ENCODE measurements at regions not wholly inside any gene's neighbourhood (a gene's known extent, or its start where the extent isn't known, plus 50 kb on each side); places are given as distances from the start of the nearest gene placed in this dataset.
"Not testable (repeated sequence)": the region's sequence is repeated elsewhere in the genome, so short reads cannot be mapped to it uniquely, and the experiment has no call there.

DNA sequence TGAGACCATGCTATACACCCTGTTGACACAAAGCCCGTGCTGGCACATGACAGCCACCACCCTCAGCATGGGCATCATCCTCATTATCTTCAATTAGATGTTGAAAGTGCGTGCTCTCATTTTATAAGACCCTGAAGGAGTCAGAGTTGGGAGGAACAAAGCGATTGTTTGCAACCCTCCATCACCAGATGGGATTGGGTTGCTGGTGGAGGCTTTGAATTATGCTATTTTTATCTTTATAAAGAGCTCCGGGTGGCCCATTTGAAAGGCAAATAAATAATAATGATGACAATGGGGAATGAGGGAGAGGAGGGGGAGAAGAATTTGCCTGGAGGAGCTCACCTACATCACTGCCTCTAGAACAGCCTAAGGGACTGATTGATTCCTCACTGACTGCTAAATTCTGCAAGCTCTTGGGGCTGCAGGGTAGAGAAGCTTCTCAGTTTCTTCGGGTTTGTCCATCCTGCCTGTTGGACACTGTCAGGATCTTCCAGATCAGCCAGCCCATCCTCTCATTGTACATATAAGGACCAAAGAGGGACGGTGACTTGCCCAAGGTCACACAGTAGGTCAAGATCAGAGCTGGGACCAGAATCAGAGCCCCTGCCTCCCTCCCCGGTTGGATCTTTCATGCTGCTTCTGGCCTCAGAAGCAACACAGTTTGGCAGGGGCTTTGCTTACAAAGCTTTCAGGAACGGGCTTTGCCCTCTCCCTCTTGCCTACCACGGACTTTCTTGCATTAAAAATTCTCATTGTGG, 130.9 kb upstream of the ZBTB40 start:
- DNase-seq = peak; percentile 11 to 98 (median 84)

DNA sequence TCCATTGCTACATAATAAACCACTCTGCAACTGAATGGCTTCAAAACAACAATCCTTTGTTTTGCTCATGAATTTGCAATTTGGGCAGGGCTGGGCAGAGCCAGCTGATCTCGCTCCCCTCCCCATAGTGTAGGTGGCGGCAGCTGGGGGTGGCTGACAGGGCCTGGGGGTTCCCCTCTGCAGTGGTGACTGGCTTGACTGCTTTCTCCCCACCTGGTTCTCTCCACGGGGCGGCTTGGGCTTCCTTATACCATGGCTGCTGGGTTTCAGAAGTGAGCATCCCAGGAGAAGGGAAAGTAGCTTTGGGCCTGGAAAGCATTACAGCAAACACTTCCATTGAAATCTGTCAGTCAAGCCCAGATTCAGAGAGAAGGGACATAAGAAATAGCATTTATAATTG, 129.7 kb upstream of the ZBTB40 start:
- peak in 1 of 3 experiments; percentile 21 for DNase-seq

DNA sequence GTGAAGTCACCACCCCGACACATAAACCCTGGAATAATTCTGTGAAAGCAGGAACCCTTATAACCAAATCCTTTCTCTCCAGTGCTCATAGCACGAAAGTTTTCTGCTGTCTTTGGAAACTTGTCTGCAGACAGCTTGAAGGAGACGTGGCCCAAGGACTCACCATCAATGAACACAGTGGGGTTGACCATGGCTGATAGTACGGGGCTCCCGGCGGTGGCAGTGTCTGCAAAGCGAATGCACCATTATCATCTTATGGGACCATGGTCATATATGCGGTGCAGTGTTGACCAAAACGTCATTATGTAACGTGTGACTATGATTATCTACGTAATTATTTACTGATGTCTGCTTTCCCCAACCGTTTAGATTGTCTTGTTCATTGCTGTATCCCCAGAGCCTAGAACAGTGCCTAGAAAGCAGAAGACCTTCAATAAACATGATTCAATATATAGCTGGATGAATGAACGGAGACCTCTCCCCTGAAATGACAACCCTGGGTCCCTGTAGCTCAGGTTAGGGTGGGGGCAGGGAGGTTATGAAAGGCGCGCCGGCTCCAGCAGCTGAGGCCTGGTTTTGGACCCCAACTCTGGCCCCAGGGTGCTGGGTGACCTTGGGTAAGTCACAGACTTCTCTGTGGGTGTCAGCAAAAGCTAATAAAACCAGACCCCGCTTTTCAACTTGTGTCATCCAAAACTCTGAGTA, 128.4 kb upstream of the ZBTB40 start:
- no peak for DNase-seq

DNA sequence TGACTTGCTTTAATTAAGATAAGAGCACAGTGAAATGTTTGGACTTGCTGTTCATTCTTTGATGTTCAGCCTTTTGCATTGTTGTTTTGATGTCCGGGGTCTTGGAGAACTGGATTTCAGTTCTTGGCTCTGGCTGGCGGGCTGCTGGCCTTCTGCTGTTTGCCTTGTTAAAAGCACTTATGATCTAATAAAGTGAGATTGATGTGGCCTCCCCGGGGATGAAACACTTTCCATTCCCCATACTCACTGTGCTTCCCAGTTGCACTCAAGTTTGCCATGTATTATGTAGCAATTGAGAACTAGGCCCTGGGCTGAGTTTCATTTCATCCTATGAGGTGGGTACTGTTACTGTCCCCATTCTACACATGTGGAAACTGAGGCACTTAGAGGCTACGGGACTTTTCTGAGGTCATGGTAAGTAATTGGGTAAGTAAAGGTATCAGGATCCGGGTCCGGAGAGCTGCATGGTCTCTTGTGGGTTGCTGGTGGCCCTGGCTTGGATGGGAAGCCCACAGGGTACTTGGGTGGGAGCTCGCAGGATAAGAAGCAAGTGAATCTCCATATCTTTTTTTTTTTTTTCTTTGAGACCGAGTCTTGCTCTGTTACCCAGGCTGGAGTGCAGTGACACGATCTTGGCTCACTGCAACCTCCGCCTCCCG, 127.7 kb upstream of the ZBTB40 start:
- DNase-seq = peak in 2 of 3 experiments; percentile 51 to 62

DNA sequence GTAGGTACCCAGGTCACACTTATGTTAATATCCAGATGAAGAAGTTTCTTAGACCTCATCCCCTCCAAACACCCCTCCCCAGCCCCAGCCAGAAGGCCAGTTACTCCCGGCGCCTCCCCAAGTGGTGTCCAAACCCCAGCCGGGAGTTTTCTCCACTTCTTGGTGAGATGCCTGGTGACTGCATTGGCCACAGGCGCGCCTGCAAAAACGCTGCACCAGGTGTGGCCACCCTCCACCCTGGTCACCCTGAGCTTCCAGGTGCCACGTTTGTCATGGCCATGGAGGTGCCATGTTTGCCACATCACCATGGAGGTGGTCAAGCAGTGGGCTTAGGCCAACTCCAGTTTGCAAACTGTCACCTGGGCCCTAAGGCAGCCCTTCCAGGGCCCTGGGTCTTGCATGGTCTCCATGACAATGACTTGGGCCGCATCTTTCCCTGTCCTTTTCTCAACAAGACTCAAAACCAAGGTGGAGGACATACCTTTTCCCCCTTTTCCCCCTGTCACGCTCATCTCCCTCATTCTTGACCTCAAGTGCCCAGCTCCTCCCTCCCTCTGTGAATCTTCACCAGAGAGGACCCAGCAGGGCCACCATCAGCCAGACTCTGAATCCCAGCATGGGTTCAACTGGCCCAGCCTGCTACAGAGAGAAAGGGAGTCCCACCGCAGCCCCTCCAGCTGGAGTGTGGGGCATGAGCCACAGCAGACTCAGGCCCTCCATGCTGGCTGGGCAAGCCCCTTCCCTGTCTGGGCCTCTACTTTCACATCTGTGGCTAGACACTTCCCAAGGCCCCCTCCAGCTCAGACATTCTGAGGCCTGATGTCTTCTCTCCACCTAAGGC, 125.9 kb upstream of the ZBTB40 start:
- DNase-seq = no peak

DNA sequence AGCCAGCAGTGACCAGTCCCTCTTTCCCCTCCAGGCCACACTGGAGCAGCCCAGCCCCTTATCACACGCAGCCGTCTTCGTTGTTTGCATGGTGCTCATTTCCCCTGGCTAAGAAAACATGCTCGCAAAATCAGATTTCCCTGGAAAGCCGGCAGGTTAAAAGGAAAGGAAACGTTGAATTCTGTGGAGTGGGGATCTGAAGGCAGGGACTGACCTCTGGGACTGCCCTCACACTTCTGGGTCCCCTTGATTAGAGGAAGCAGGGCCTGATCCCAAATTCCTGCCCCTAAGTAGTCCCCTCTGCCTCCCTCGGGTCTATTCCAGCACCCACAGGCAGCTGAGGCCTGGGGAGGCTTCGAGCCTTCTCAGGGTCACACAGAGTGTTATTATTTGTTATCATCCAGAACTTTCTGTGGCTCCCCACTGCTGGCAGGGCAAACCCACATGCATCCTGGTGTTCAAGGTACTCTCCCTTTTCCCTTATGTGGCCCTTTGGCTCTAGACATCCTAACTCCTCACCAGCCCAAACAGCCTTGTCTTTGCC, 125.2 kb upstream of the ZBTB40 start:
- DNase-seq = no peak

DNA sequence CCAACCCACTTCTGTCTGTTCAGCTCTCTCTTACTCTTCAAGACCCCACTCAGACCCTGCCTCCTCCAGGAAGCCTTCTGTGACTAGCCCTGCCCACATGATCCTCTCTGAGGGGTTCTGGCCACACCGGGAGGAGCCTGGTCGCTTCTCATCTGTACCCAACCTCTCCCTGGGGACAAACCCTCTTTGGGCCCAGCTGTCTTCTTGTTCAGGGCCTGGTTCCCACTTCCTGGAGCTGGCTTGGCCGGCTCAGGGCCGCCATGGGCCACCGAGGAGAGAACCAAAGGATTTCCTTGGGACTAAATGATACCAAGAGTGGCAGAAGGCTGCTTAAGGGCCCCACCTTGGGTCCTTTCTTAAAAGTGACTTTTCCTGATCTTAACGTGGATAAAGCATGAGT, 124.7 kb upstream of the ZBTB40 start:
- DNase-seq = no peak

DNA sequence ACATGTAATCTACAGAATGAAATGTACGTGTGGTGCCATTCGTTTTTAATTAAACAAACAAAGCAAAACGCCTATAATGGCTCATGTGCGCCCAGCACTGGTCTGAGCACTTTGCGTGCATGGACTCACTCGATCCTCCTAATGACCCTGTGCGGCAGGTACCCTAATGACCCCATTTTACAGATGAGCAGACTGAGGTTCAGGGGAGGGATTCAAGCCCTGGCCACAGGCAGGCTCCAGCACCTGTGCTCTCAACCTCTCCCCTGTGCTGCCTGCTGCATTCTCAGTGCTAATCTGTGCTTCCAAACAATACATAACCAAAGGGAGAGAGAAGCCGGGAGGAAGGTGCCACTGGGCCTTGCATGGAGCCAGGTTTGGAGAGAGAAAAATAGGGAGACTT, 124.2 kb upstream of the ZBTB40 start:
- DNase-seq = no peak

DNA sequence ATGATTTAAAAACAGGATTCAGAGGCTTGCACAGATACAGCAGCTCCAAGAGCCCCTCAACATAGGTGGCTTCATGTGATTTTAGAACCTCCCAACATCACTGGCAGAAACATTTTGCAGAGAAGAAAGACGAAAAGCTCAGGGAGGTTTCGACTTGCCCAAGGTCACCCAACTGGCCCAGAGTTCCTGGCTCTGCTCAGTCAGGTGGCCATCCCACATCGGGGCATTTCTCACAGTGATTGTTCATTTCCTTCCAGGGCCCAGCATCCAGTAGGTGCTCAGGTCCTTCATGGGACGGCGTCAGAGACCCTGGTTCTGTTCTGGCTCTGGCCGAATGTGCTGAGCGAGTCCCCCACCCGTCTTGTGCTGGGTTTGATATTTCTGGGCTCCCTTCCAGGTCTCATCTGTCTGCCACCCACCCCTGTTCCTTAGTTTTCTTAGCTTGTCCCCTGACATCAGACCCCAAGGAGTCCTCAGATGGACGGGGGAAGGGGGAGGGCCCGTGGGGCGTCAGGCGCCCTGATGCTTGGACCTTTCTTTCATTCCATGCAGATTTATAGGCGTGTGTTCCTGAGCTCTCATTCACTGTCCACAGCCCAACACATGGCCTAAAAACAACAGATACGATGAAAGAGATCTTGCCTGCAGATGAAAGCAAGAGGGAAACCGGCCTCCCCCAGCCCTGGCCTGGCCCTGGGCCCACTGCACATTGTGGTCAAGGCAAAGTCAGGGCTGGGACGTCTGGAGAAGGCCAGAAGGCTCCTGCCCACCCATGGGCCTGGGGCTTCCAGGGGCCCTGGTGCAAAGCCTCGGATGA, 123.1 kb upstream of the ZBTB40 start:
- no peak for DNase-seq

DNA sequence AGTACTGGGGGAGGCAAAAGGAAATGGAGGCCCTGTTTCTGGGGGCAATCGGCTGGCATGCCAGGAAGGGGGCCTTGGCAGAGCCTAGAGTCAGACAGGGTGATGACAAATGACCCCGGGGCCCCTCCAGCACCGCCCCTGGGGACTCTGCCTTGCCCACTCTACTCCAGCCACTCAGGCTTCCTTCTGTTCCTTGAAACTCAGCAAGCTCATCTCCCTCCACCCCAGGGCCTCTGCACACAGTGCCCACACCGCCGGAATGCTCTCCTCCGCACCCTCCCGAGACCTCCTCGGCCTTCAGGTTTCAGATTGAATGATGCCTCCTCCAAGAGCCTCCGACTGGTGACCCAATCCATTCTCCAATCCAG, 122.5 kb upstream of the ZBTB40 start:
- no peak for DNase-seq

DNA sequence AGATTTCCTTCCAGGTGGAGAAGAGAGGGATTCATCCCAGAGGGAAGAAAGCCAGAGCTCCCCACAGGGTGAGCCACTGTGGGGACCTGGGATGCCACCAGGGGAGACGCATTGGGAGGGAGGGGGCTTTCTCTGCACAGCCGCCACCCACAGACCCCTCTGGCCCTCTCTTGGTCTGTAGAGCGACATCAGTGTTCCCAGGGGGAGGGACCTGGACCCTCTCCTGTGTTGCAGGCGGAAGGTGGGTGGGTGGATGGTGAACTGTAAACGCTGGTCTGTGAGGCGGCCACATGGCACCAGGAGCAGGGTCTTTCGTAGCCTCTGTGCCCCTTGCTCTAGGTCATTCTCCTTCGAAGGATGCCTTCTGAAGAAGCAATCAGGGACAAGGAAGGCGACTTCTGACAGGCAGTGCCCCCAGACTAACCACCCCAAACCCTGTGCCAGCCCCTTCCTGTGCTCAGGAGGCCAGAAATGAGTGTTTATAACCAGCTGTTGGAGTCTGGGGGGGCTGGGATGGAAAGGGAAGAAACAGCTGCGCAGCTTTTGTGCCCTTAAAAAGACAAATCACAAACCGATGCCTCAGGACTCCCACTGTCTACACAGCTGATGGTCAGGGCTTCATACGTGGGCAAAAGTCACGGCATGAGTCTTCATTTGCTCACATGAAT, 121.4 kb upstream of the ZBTB40 start:
- no peak for DNase-seq

DNA sequence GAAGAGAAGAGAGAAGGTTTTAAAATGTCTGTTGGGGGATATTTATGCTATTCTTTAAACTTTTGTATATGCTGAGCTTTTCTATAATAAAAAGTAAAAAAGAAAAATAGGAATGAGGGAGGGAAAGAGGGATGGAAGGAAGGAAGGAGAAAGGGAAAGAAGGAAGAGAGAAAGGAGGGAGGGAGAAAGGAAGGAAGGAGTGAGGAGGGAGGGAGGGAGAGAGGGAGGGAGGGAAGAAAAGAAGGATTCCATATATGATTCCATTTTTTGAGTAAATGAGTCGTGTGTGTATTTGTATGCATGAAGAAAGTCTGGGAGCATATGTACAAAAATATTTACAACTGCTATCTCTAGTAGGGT, 120.9 kb upstream of the ZBTB40 start:
- no peak for DNase-seq

DNA sequence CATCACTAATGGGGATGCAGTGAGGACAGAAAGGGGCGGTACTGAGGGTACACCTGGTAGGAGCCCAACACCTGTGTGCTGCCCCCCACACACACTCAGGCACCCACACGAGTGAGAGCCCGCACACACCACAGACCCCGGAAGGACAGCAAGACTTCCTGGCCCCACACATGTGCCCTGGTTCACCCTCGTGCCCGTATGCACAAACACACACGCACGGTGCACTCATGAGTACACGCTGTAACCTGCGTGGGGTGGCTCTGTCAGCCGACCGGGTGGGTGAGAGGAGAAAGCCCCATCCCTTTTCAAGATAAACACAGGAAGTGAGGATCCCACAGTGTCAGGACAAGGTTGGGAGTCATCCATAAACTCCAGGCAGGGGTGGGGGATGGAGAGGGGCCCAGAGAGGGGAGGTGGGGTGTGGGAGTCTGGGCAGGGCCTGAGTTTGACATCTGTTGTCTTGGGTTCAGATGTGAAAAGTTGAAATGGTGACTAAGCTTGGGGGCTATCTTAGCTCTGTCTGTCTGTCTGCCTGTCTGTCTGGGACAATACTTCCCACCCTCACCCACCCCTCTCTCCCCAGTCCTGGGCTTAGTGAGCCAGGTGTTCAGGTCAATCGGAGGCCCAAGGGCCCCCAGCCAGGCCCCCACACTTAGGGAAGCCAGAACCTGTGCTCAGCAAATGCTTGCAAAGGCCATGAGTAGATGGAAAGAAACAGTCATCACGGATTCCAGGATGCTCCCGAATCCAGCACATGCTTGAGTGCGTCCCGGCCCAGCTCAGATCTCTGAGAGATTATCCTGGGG, 119.8 kb upstream of the ZBTB40 start:
- DNase-seq = no peak

DNA sequence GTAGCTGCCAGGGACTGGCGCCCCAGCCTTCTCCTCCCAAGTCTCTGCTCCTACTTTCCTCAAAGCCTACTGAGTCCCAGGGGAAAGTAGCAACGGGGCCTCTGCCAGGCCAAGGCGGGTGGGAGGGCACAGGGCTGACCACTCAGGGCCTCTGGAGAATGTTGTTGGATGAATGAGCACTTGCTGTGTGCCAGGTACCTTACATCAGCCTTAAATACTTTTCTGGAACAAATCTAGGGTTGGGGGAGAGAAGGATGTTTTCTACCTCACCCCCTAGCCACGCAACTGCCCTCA, 119.3 kb upstream of the ZBTB40 start:
- DNase-seq = no peak

DNA sequence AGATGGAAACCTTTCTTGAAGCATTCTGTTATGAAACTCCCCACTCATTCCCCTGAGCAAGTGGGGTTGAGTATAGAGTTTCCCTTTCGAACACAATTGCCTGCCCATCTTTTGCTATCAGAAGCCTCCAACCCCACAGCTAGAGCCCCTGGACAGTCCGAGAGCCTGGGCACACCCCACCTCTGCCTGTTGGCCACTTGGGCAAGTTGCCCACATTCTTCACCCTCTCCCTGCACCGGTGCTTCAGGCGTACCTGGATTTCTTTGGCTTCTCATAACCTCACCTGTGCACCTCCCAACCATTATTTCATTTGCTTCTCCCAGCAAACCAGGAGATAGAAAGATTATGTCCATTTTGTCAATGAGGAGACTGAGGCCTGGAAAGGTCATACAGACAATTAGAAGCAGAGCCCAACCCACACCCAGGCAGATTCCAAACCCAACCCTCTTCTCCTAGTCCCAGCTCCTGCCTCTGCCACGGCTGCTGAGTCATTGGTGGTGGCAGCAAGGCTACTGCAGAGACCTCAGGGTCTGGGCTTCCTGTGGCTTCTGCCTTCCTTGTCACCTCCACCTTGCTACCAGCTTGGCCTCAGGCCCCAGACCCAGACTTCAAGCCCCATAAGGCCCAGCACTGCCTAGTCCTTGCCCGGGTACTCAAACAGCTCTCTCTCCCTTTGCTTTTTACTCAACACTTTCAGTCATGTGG, 118.7 kb upstream of the ZBTB40 start:
- DNase-seq = no peak

DNA sequence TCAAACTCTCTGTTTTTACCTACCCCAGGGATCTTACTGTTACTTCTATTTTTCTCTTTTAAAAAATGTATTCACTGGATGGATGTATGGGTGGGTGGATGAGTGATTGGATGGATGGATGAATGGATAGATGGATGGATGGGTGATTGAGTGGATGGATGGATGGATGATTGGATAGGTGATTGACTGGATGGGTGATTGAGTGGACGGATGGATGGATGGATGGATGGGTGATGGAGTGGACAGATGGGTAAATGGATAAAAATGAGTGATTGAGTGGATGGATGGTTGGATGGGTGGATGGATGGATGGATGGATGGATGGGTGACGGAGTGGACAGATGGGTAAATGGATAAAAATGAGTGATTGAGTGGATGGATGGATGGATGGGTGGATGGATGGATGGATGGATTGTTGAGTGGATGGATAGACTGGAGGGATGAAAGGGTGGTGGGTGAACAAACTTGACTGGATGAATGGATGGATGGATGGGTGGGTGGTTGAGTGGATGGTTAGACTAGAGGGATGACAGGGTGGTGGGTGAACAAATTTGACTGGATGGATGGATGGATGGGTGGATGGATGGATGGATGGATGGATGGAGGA, 118.0 kb upstream of the ZBTB40 start:
- DNase-seq = no peak

DNA sequence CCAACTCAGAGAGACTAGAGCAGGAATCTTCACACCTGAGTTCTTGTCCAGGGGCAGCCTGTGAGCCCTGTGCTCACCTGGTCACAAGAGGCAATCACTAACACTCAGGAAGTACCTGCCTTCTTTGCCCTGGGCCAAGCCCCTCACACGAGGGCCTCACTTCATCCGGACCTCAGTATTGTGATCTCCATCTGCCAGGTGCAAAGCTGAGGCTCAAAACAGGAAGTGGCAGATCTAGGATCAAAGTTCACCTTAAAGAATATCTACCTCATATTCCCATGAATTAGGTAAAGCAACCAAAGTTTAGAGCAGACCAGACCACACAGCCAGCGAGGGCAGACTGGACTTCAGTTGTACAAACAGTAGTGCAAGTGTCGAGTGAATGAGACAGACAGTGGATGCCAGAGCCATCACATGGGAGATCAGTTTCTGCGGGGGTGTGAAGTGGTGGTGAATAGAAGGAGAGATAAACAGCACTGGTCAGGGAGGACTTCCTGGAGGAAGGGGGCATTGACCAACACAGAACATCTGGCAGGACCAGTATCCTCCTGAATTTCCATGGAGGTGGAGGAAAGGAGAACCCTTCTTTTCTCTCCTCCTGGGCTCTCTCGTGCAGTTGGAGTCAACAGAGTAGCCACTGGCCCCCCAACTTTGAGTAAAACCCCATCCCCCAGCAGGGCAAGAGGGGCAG, 116.6 kb upstream of the ZBTB40 start:
- DNase-seq = no peak

DNA sequence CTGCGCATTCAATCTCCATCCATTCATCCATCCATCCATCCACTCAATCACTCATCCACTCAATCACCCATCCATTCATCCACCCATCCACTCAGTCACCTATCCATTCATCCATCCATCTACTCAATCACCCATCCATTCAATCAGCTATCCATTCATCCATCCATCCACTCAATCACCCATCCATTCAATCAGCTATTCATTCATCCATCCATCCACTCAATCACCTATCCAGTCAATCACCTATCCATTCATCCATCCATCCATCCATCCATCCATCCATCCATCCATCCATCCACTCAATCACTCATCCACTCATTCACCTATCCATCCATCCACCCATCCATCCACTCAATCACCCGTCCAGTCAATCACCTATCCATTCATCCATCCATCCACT, 115.4 kb upstream of the ZBTB40 start:
- not testable (repeated sequence) for DNase-seq

All from NCI-H1417 (cell line).